Coronary artery (tissue), 2 donors: ENCODE measurements at regions not wholly inside any gene's neighbourhood (a gene's known extent, or its start where the extent isn't known, plus 50 kb on each side); places are given as distances from the start of the nearest gene placed in this dataset.
"Not testable (repeated sequence)": the region's sequence is repeated elsewhere in the genome, so short reads cannot be mapped to it uniquely, and the experiment has no call there.

ENCODE experiments used
- DNase-seq: peaks from one replicate; pipeline ENCODE4 v3.0.0-alpha.2; 2017; ENCODE audit warnings: low spot score
- H3K27ac ChIP-seq, 2 donors: fragments of 200-600 bp; sonication (generic); one replicate each; pipeline ENCODE4 v1.5.1; 2016 to 2019
- H3K4me3 ChIP-seq: fragments of 200-600 bp; sonication (generic); 2 replicates; pipeline ENCODE4 v1.5.1; 2016; ENCODE audit warnings: mild to moderate bottlenecking, moderate library complexity
- CTCF ChIP-seq: fragments of 200-600 bp; sonication (generic); IDR thresholded peaks from one replicate; pipeline ENCODE4 v1.5.1; 2019; ENCODE audit warnings: antibody characterized with exemption

DNA sequence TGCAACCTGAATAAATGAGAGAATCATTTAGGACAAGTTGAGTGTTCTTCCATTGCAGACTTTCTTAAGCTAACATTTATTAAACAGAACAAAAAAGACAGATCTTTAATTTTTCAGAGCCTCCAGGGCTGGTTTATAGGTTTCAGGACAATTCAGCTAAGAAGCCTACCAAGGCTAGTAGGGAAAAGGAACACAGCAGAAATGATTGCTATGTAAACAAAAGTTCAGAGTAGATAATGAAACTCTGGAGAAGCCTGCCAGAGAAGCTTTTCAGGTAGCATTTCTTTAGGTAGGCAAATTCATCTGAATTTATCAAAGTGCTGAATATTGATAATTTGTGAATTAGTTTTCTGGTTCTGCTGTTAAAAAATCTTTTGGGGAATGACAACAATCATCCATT lies 264.2 kb downstream of the DEPDC1B start:
- TF ChIP-seq CTCF, result no peak
- Histone ChIP-seq H3K4me3 (no peak overlapping the region), H3K27ac (no peak overlapping the region)
- no peak for DNase-seq

DNA sequence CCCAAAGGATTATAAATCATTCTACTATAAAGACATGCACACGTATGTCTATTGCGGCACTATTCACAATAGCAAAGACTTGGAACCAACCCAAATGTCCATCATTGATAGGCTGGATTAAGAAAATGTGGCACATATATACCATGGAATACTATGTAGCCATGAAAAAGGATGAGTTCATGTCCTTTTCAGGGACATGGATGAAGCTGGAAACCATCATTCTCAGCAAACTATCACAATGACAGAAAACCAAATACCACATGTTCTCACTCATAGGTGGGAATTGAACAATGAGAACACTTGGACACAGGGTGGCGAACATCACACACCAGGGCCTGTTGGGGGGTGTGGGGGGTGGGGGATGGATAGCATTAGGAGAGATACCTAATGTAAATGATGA lies 273.8 kb downstream of the DEPDC1B start:
- DNase-seq, H3K4me3 ChIP-seq, H3K27ac ChIP-seq: not testable (repeated sequence)

DNA sequence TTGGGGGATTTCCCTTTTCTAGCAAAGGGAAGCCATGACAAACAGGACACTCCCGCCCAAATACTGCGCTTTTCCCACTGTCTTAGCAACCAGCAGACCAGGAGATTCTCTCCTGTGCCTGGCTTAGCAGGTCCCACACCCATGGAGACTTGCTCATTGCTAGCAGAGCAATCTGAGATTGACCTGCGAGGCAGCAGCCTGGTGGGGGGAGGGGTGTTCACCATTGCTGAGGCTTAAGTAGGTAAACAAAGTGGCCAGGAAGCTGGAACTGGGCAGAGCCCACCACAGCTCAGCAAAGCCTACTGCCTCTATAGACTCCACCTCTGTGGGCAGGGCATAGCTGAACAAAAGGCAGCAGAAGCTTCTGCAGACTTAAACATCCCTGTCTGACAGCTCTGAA lies 279.2 kb downstream of the DEPDC1B start:
- not testable (repeated sequence) for H3K27ac ChIP-seq, H3K4me3 ChIP-seq

GRCh38 chr5:60417500-60418181 lies 282.3 kb downstream of the DEPDC1B start:
- no peak overlapping the region for H3K4me3 ChIP-seq
- TF ChIP-seq CTCF, result no peak
- no peak overlapping the region for H3K27ac ChIP-seq
- DNase-seq, result no peak

More for the DNA sequence above, 279.2 kb downstream of the DEPDC1B start:
- DNase-seq, result not testable (repeated sequence)

GRCh38 chr5:60415443-60415842 lies 284.5 kb downstream of the DEPDC1B start:
- Histone ChIP-seq H3K27ac (no peak overlapping the region), H3K4me3 (no peak overlapping the region)
- no peak for DNase-seq
- no peak for TF ChIP-seq CTCF

GRCh38 chr5:60410427-60410826 lies 289.5 kb downstream of the DEPDC1B start:
- TF ChIP-seq CTCF, result no peak
- DNase-seq, result no peak
- Histone ChIP-seq H3K4me3 (no peak overlapping the region), H3K27ac (no peak overlapping the region)

DNA sequence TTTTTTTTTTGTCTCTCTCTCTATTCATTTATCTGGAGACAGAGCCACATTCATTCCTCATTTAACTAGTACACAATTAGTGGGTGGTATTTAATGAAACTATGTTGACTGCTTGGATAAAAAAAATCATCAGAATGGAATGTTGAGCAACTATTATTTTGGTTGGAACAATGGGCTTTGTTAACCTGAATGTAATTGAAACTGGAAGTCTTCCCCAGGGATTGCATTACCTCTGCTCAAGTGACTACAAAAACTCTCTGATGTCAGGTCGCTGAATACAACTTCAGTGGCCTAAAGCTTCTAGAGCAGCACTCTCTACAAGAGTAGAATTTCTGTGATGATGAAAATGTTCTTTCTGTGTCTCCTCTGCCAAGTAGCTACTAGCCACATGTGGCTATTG lies 295.8 kb downstream of the DEPDC1B start:
- no peak for DNase-seq
- no peak overlapping the region for H3K27ac ChIP-seq
- H3K4me3 ChIP-seq, result no peak overlapping the region
- TF ChIP-seq CTCF, result no peak

DNA sequence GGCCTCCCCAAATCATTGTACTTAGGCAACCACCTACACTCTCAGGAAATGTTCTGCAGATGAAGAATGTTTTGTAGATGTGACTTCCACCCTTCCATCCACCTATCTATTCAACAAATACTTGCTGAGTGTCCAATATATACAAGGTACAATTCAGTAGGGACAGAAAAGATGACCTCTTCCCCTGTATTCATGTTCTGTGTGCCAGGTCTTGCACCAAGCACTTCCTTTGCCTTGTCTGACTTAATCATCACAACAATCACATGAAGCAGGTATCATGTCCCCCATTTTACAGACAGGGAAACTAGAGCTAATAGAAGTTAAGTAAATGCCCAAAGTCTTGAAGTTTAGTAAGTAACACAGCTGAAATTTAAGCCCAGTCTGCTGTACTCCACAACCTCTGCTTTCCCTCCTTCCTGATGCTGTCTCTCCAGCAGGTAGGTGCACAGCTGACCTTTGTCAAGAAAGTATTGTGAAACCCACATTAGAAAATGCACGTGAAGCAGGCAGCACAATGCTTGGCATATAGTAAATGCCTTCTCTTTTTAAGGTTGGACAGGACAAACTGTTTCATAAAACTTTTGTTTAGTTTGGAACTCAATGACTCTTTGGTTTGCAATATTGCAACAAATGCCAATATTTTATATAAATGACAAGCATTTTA lies 296.5 kb downstream of the DEPDC1B start:
- no peak for DNase-seq
- no peak for TF ChIP-seq CTCF
- H3K4me3 ChIP-seq, result no peak overlapping the region
- no peak overlapping the region for H3K27ac ChIP-seq
